Right lobe of liver (tissue), 6 donors: ENCODE measurements at regions not wholly inside any gene's neighbourhood (a gene's known extent, or its start where the extent isn't known, plus 50 kb on each side); places are given as distances from the start of the nearest gene placed in this dataset.

Experiments
- ATAC-seq, 4 donors: fragments of 200-7000 bp; cut with Tn5 transposase; one replicate each; pipeline ENCODE4 v1.9.1; 2020; ENCODE audit warnings: mild to moderate bottlenecking in 4 of 4, moderate library complexity in 4 of 4
- DNase-seq, 3 donors: peaks; one replicate each; pipeline ENCODE4 v3.0.0-alpha.2; 2020
- H3K27ac ChIP-seq, 3 donors: fragments of 200-600 bp; one replicate each; pipeline ENCODE4 v1.8.0; 2022
- H3K27me3 ChIP-seq, 2 donors: fragments of 200-600 bp; one replicate each; pipeline ENCODE4 v1.8.0; 2022
- H3K36me3 ChIP-seq, 4 donors: fragments of 200-600 bp; sonication (generic) in 1 of 4; one replicate each; pipeline versions ENCODE4 v1.5.1 to v1.8.0; 2017 to 2022; ENCODE audit warnings: control low read depth in 1 of 4
- H3K4me1 ChIP-seq, 4 donors: fragments of 200-600 bp; sonication (generic) in 1 of 4; one replicate each; pipeline versions ENCODE4 v1.5.1 to v1.8.0; 2017 to 2022; ENCODE audit warnings: control low read depth in 1 of 4
- H3K4me3 ChIP-seq, 3 donors: fragments of 200-600 bp; one replicate each; pipeline ENCODE4 v1.8.0; 2022
- H3K9me3 ChIP-seq, 4 donors: fragments of 200-600 bp; sonication (generic) in 1 of 4; one replicate each; pipeline versions ENCODE4 v1.5.1 to v1.8.0; 2017 to 2022; ENCODE audit warnings: control low read depth in 1 of 4
- CTCF ChIP-seq, 4 donors: fragments of 200-600 bp in 3 of 4; fragments of 450-650 bp in 1 of 4; IDR thresholded peaks; one replicate each; pipeline versions ENCODE4 v1.5.1 to v1.8.0; 2016 to 2022; ENCODE audit warnings: antibody characterized with exemption in 4 of 4, mild to moderate bottlenecking in 2 of 4
- POLR2A ChIP-seq: fragments of 450-650 bp; IDR thresholded peaks from one replicate; pipeline ENCODE4 v1.6.1; 2017; ENCODE audit warnings: antibody characterized with exemption, mild to moderate bottlenecking
- WGBS: methylation state at CpG from one replicate; pipeline ENCODE4 v1.1.6; 2018; ENCODE audit warnings: low coverage, low lambda C conversion rate; ENCODE audit not compliant: insufficient coverage; ENCODE audit errors: missing lambda C conversion rate; 5-methylcytosine and 5-hydroxymethylcytosine counted together
- intact Hi-C, 2 donors: fragments of 100-400 bp; cut with DNase I; formaldehyde crosslinking; loops; one replicate each; pipeline versions ENCODE4 v1.11.2 to v1.14.1; 2022
- donor health status: DM: no; HTN: yes; CAD: no.
- donor health status: DM: no; HTN: no; CAD: no.
- donor health status: DM: no; HTN: no; CAD: no.
- donor health status: DM: no; HTN: yes; CAD: no.
- donor health status: DM: no; HTN: yes; CAD: no.

DNA sequence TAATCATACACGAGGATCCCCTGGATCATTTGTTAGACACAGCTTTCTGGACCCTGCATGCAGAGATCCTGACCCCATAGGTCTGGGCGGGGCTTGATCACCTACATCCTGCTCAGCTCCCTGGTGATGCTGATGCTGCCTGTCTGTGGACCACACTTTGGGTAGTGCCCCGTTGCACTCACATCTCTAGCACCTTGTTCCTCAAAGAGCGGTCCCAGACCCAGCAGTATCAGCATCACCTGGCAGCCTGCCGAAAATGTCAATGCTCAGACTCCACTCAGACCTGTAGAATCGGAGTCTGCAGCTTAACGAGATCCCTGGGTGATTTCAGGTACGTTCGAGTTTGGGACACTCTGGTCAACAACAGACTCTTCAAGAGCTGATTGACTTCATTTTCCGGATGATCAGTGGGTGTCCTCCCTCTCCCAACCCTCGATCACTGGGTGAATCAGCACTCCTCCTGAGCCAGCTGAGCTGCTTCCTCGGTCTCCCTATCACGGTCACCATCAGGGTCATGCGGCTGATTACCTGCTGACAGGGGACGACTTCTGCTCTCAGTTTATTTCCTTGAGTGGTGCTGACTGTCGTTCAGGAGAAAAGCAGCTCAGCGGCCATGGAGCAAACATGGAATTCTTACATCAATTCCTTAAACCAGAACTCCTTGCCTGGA, 150.6 kb upstream of the RAB12 start:
- DNase-seq, result peak in 1 of 3 donors; percentile 22

DNA sequence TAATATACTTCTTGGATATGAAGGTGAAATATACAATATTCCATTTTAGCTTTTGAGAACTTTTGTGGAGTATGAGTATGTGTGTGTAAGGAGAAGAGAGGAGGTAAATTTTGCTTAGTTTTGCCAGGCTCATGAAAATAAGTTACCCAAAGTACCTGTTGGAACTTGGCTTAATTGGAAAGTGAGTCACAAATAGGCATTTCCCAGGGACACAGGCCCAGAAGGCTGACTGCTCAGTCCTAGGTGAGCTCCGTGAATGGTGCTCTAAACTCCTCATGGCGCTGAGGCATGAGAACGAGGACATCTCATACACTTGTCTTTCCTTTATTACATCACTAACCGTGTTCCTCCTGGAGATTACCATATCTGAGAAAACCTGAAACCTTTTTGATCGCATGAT, 148.5 kb upstream of the RAB12 start:
- Histone ChIP-seq H3K27me3 (no peaks in the 10 kb centered on the region), H3K9me3 (no peaks in the 10 kb centered on the region), H3K4me1 (no peaks in the 10 kb centered on the region), H3K36me3 (no peaks in the 10 kb centered on the region), H3K4me3 (no peak overlapping the region), H3K27ac (no peak overlapping the region)
- TF ChIP-seq CTCF (IDR thresholded peaks at IDR 0.05) (no peak), POLR2A (no peak)
- WGBS, result 85% methylated on average over 3 of the region's 5 CpGs
- DNase-seq, result no peak
- intact Hi-C loops, result no loop called here
- ATAC-seq, result no peak

More for the DNA sequence above, 150.6 kb upstream of the RAB12 start:
- intact Hi-C loops, result no loop called here
- TF ChIP-seq POLR2A (no peak), CTCF (IDR thresholded peaks at IDR 0.05) (no peak)
- H3K36me3 ChIP-seq, result no peaks in the 10 kb centered on the region
- no peaks in the 10 kb centered on the region for H3K9me3 ChIP-seq
- H3K27ac ChIP-seq, result no peak overlapping the region
- no peaks in the 10 kb centered on the region for H3K27me3 ChIP-seq
- no peaks in the 10 kb centered on the region for H3K4me1 ChIP-seq
- no peak for ATAC-seq
- WGBS, result 61% methylated on average over 4 of the region's 17 CpGs
- no peak overlapping the region for H3K4me3 ChIP-seq

DNA sequence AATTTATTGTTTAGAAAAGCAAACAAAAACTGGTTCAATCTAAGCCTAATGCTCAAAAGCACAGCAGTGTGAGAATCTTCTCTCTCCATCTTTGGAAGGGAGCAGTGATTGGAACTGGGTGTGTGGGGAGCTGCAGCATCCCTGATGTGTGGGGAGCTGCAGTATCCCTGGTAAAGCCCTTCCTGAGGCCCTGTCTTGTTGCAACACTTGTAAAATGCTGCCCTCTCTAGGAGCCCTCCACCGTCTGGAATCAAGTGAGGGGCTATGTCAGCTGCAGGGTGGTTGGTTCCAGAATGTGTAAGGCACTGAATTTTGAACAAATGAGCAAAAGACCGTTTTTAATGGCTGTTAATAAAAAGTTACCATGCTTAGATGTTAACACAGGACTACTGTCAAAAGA, 147.7 kb upstream of the RAB12 start:
- no peak for DNase-seq
- Histone ChIP-seq H3K9me3 (no peaks in the 10 kb centered on the region), H3K4me3 (no peak overlapping the region), H3K27me3 (no peaks in the 10 kb centered on the region), H3K4me1 (no peaks in the 10 kb centered on the region), H3K27ac (no peak overlapping the region), H3K36me3 (no peaks in the 10 kb centered on the region)
- no peak for ATAC-seq
- intact Hi-C loops, result no loop called here
- TF ChIP-seq CTCF (IDR thresholded peaks at IDR 0.05) (no peak), POLR2A (no peak)
- 30% methylated on average over 1 of the region's 2 CpGs for WGBS

- intact Hi-C loops, result no loop called here
- WGBS, result 93% methylated on average over 3 of the region's 10 CpGs
- no peak for TF ChIP-seq CTCF (IDR thresholded peaks at IDR 0.05)
- TF ChIP-seq POLR2A, result no peak
Observed at GRCh38 chr18:8462651-8463185, 146.5 kb upstream of the RAB12 start.

More at GRCh38 chr18:8462651-8463185, 146.5 kb upstream of the RAB12 start:
- DNase-seq (no peak), ATAC-seq (no peak)
- no peak overlapping the region for H3K27ac ChIP-seq
- H3K4me3 ChIP-seq, result no peak overlapping the region
- H3K36me3 ChIP-seq, result no peaks in the 10 kb centered on the region
- no peaks in the 10 kb centered on the region for H3K27me3 ChIP-seq
- H3K4me1 ChIP-seq, result no peaks in the 10 kb centered on the region
- no peaks in the 10 kb centered on the region for H3K9me3 ChIP-seq
